B cell (primary cell): ENCODE measurements at regions not wholly inside any gene's neighbourhood (a gene's known extent, or its start where the extent isn't known, plus 50 kb on each side); places are given as distances from the start of the nearest gene placed in this dataset.

Experiments used
- EZH2 ChIP-seq: IDR thresholded peaks from 2 replicates; pipeline ENCODE4 v1.6.1; 2012; ENCODE audit warnings: borderline replicate concordance, low read depth, mild to moderate bottlenecking, moderate library complexity, low read length; ENCODE audit not compliant: insufficient read depth, poor library complexity, severe bottlenecking
- TF ChIP-seq, protein P1 (sequence below): fragments of 200-600 bp; IDR thresholded peaks from one replicate; pipeline ENCODE4 v1.8.0; 2022; ENCODE audit warnings: antibody characterized with exemption, mild to moderate bottlenecking

DNA sequence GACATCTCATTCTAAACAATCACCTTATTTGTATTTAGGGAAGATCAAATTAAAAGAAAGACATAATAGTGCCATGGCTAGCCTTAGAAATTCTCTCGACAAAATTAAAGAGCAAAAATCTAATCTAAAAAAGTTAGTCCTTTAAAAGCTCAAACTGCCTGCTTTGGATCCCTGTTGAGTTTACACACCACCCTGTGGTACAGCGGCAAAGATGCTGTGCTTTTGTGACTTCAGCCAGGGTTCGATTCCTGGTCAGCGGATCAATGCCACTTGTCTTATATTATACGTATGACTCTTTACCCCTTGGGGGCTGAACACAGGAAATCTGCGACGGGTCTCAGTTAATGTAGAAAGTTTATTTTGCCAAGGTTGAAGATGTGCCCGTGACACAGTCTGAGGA is 51.3 kb upstream of the VOPP1 start:
- TF ChIP-seq, protein P1, sequence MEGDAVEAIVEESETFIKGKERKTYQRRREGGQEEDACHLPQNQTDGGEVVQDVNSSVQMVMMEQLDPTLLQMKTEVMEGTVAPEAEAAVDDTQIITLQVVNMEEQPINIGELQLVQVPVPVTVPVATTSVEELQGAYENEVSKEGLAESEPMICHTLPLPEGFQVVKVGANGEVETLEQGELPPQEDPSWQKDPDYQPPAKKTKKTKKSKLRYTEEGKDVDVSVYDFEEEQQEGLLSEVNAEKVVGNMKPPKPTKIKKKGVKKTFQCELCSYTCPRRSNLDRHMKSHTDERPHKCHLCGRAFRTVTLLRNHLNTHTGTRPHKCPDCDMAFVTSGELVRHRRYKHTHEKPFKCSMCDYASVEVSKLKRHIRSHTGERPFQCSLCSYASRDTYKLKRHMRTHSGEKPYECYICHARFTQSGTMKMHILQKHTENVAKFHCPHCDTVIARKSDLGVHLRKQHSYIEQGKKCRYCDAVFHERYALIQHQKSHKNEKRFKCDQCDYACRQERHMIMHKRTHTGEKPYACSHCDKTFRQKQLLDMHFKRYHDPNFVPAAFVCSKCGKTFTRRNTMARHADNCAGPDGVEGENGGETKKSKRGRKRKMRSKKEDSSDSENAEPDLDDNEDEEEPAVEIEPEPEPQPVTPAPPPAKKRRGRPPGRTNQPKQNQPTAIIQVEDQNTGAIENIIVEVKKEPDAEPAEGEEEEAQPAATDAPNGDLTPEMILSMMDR, result no peak
- no peak for TF ChIP-seq EZH2
